ENCODE measurements at regions not wholly inside any gene's neighbourhood (a gene's known extent, or its start where the extent isn't known, plus 50 kb on each side); places are given as distances from the start of the nearest gene placed in this dataset.

- in situ Hi-C loops (cut with HindIII; ENCODE audit: low sequenced_read_pairs): no loop called here
- no peak for DNase-seq (ENCODE audit: low read depth)
- no peak for TF ChIP-seq CTCF (IDR thresholded peaks at IDR 0.05; ENCODE audit: low read depth, low read length, missing control alignments)
- no peak overlapping the region for H3K4me3 ChIP-seq (ENCODE audit: low read depth, low read length)
Measured at GRCh38 chr1:30381671-30382365, 341.6 kb downstream of the MATN1 start.

- TF ChIP-seq CTCF (IDR thresholded peaks at IDR 0.05; ENCODE audit: low read depth, low read length, missing control alignments): no peak
- in situ Hi-C loops (cut with HindIII; ENCODE audit: low sequenced_read_pairs): no loop called here
- DNase-seq (ENCODE audit: low read depth): no peak
- no peak overlapping the region for H3K4me3 ChIP-seq (ENCODE audit: low read depth, low read length)
Measured at GRCh38 chr1:30381266-30381665, 342.1 kb downstream of the MATN1 start.

- in situ Hi-C loops (cut with HindIII; ENCODE audit: low sequenced_read_pairs): no loop called here
- H3K4me3 ChIP-seq (ENCODE audit: low read depth, low read length): no peak overlapping the region
- no peak for DNase-seq (ENCODE audit: low read depth)
- no peak for TF ChIP-seq CTCF (IDR thresholded peaks at IDR 0.05; ENCODE audit: low read depth, low read length, missing control alignments)
Measured at GRCh38 chr1:30380625-30380984, 342.8 kb downstream of the MATN1 start.

- in situ Hi-C loops (cut with HindIII; ENCODE audit: low sequenced_read_pairs): no loop called here
- TF ChIP-seq CTCF (IDR thresholded peaks at IDR 0.05; ENCODE audit: low read depth, low read length, missing control alignments): peak; percentile 87
- H3K4me3 ChIP-seq (ENCODE audit: low read depth, low read length): no peak overlapping the region
- DNase-seq (ENCODE audit: low read depth): peak; percentile 63
Measured at GRCh38 chr1:30379684-30380624, 343.4 kb downstream of the MATN1 start.

- DNase-seq (ENCODE audit: low read depth): peak; percentile 71
- no peak overlapping the region for H3K4me3 ChIP-seq (ENCODE audit: low read depth, low read length)
- in situ Hi-C loops (cut with HindIII; ENCODE audit: low sequenced_read_pairs): no loop called here
- no peak for TF ChIP-seq CTCF (IDR thresholded peaks at IDR 0.05; ENCODE audit: low read depth, low read length, missing control alignments)
Measured at GRCh38 chr1:30378991-30379581, 344.3 kb downstream of the MATN1 start.

- H3K4me3 ChIP-seq (ENCODE audit: low read depth, low read length): no peak overlapping the region
- no peak for DNase-seq (ENCODE audit: low read depth)
- no peak for TF ChIP-seq CTCF (IDR thresholded peaks at IDR 0.05; ENCODE audit: low read depth, low read length, missing control alignments)
- in situ Hi-C loops (cut with HindIII; ENCODE audit: low sequenced_read_pairs): no loop called here
Measured at GRCh38 chr1:30378003-30378596, 345.3 kb downstream of the MATN1 start.
